ENCODE measurements at regions not wholly inside any gene's neighbourhood (a gene's known extent, or its start where the extent isn't known, plus 50 kb on each side); places are given as distances from the start of the nearest gene placed in this dataset.

- no peak for TF ChIP-seq CTCF (IDR thresholded peaks at IDR 0.05)
- no peak for TF ChIP-seq POLR2A (IDR thresholded peaks at IDR 0.05)
- no peak for TF ChIP-seq EP300 (IDR thresholded peaks at IDR 0.05)
Observed at GRCh38 chr4:124501576-124501975, 211.0 kb downstream of the ANKRD50 start.

All from suprapubic skin (tissue), 3 donors.